GM12878 (cell line): ENCODE measurements at regions not wholly inside any gene's neighbourhood (a gene's known extent, or its start where the extent isn't known, plus 50 kb on each side); places are given as distances from the start of the nearest gene placed in this dataset.

ENCODE experiments used
- CEBPB ChIP-seq, 2 experiments: fragments of 150-350 bp in 1 of 2; IDR thresholded peaks; 2 replicates each; pipeline ENCODE4 v1.6.1; 2012 to 2014; ENCODE audit warnings: low read depth in 2 of 2, low read length in 2 of 2, borderline replicate concordance in 1 of 2, inconsistent platforms in 1 of 2
- CTCF ChIP-seq, 3 experiments: IDR thresholded peaks in 2 of 3; conservative IDR thresholded peaks in 1 of 3; 2 replicates each; pipeline ENCODE4 v1.5.1; 2011; ENCODE audit warnings: low read depth in 3 of 3, low read length in 3 of 3, mild to moderate bottlenecking in 3 of 3, control low read depth in 2 of 3, moderate library complexity in 2 of 3, inconsistent platforms in 1 of 3, mixed read lengths in 1 of 3; ENCODE audit not compliant: control insufficient read depth in 2 of 3, insufficient read depth in 1 of 3; ENCODE audit errors: extremely low read depth in 1 of 3
- REST ChIP-seq: IDR thresholded peaks from 2 replicates; pipeline ENCODE4 v1.6.1; 2012; ENCODE audit warnings: mild to moderate bottlenecking, low read depth, low read length
- ZBTB33 ChIP-seq: fragments of 450-650 bp; IDR thresholded peaks from 2 replicates; pipeline ENCODE4 v1.6.1; 2017; ENCODE audit warnings: mild to moderate bottlenecking

GRCh38 chr12:24287963-24288362 lies 338.5 kb upstream of the SOX5 start:
- TF ChIP-seq CEBPB (IDR thresholded peaks at IDR 0.05; ENCODE audit: borderline replicate concordance in 1 of 2, low read depth in 2 of 2, low read length in 2 of 2) (no peak), CTCF (IDR thresholded peaks at IDR 0.05 in 2 of 3, conservative IDR thresholded peaks at IDR 0.05 in 1 of 3; ENCODE audit: control insufficient read depth in 2 of 3, extremely low read depth in 1 of 3, insufficient read depth in 1 of 3, low read depth in 3 of 3, low read length in 3 of 3) (no peak), ZBTB33 (no peak), REST (no peak)
